IMR-90 (cell line): ENCODE measurements at regions not wholly inside any gene's neighbourhood (a gene's known extent, or its start where the extent isn't known, plus 50 kb on each side); places are given as distances from the start of the nearest gene placed in this dataset.

Experiments used
- BHLHE40 ChIP-seq: fragments of 150-350 bp; IDR thresholded peaks from 2 replicates; pipeline ENCODE4 v1.6.1; 2016; ENCODE audit warnings: mild to moderate bottlenecking, low read depth, low read length
- CTCF ChIP-seq: conservative IDR thresholded peaks from 2 replicates; pipeline ENCODE4 v1.5.1; 2012; ENCODE audit warnings: mild to moderate bottlenecking, low read depth, low read length, improper control_type of control experiment
- POLR2A ChIP-seq: IDR thresholded peaks from 2 replicates; pipeline ENCODE4 v1.6.1; 2012; ENCODE audit warnings: mild to moderate bottlenecking, low read depth, low read length

GRCh38 chr5:28156981-28157380 lies 1118.6 kb upstream of the CDH9 start:
- TF ChIP-seq CTCF (no peak), POLR2A (no peak), BHLHE40 (no peak)
